Body of pancreas (tissue), 4 donors: ENCODE measurements at regions not wholly inside any gene's neighbourhood (a gene's known extent, or its start where the extent isn't known, plus 50 kb on each side); places are given as distances from the start of the nearest gene placed in this dataset.

Experiments
- ATAC-seq: fragments of 150-250 bp; one replicate; pipeline ENCODE4 v1.9.1; 2016
- DNase-seq, 4 donors: peaks; one replicate each; pipeline ENCODE4 v3.0.0-alpha.2; 2019
- H3K27ac ChIP-seq, 4 donors: fragments of 200-600 bp; sonication (generic); 1 replicate in 3 of 4; 2 replicates in 1 of 4; pipeline versions ENCODE4 v1.5.1 to v1.6.1; 2016 to 2019; ENCODE audit warnings: mild to moderate bottlenecking in 1 of 4, mixed read lengths in 1 of 4, moderate library complexity in 1 of 4
- H3K27me3 ChIP-seq, 2 donors: fragments of 200-600 bp; sonication (generic); one replicate each; pipeline ENCODE4 v1.6.0; 2016; ENCODE audit warnings: mild to moderate bottlenecking in 1 of 2
- H3K36me3 ChIP-seq, 2 donors: fragments of 200-600 bp; sonication (generic); replicated peaks in 1 of 2; 2 replicates each; pipeline ENCODE4 v1.5.1; 2016; ENCODE audit warnings: low read depth in 2 of 2; ENCODE audit not compliant: insufficient read depth in 1 of 2
- H3K4me1 ChIP-seq: fragments of 200-600 bp; sonication (generic); one replicate; pipeline ENCODE4 v1.6.0; 2016
- H3K4me3 ChIP-seq, 2 donors: fragments of 200-600 bp; sonication (generic); 1 replicate in 1 of 2; 2 replicates in 1 of 2; pipeline ENCODE4 v1.5.1; 2016 to 2019
- H3K9me3 ChIP-seq, 3 donors: fragments of 200-600 bp; sonication (generic); 1 replicate in 2 of 3; 2 replicates in 1 of 3; pipeline ENCODE4 v1.5.1; 2016
- CTCF ChIP-seq, 7 experiments: fragments of 450-650 bp in 4 of 7; fragments of 200-600 bp in 3 of 7; sonication (generic) in 3 of 7; IDR thresholded peaks; one replicate each; pipeline ENCODE4 v1.5.1; 2016 to 2019; ENCODE audit warnings: antibody characterized with exemption in 7 of 7
- POLR2A ChIP-seq, 3 donors: fragments of 450-650 bp; IDR thresholded peaks; one replicate each; pipeline ENCODE4 v1.6.1; 2016; ENCODE audit warnings: antibody characterized with exemption in 3 of 3, mild to moderate bottlenecking in 2 of 3
- WGBS, 2 donors: methylation state at CpG; one replicate each; pipeline ENCODE4 v1.1.5; 2017; 5-methylcytosine and 5-hydroxymethylcytosine counted together
- intact Hi-C: fragments of 100-400 bp; cut with DNase I; formaldehyde crosslinking; loops from one replicate; pipeline ENCODE4 v1.15.1; 2023

GRCh38 chr21:17738176-17738953 is 80.8 kb downstream of the C21orf91 start:
- H3K27me3 ChIP-seq, result no peaks in the 10 kb centered on the region
- 45 to 49% methylated on average over 11 of the region's 11 CpGs for WGBS, 2 donors
- ATAC-seq, result peak; percentile 77
- peak overlapping the region in 2 of 4 donors; percentile 8 to 45 for H3K27ac ChIP-seq
- H3K9me3 ChIP-seq, result no peaks in the 10 kb centered on the region
- no peaks in the 10 kb centered on the region for H3K36me3 ChIP-seq
- no peak overlapping the region for H3K4me3 ChIP-seq
- peak in 3 of 4 donors; percentile 16 to 27 (median 19) for DNase-seq
- TF ChIP-seq CTCF (IDR thresholded peaks at IDR 0.05) (no peak), POLR2A (IDR thresholded peaks at IDR 0.05) (no peak)
- H3K4me1 ChIP-seq, result no peaks in the 10 kb centered on the region
- intact Hi-C loops, result no loop called here

- intact Hi-C loops, result no loop called here
Measured at GRCh38 chr21:17736072-17736471, 83.1 kb downstream of the C21orf91 start.

GRCh38 chr21:17733209-17733608 is 85.9 kb downstream of the C21orf91 start:
- Histone ChIP-seq H3K9me3 (no peaks in the 10 kb centered on the region), H3K4me1 (no peaks in the 10 kb centered on the region), H3K36me3 (no peaks in the 10 kb centered on the region), H3K27me3 (no peaks in the 10 kb centered on the region), H3K27ac (no peak overlapping the region), H3K4me3 (no peak overlapping the region)
- no peak for ATAC-seq
- intact Hi-C loops, result no loop called here
- WGBS, 2 donors, result 74 to 80% methylated on average over 5 of the region's 5 CpGs
- TF ChIP-seq CTCF (IDR thresholded peaks at IDR 0.05) (no peak), POLR2A (IDR thresholded peaks at IDR 0.05) (no peak)
- DNase-seq, result no peak

More at GRCh38 chr21:17736072-17736471, 83.1 kb downstream of the C21orf91 start:
- ATAC-seq (no peak), DNase-seq (no peak)
- Histone ChIP-seq H3K4me3 (no peak overlapping the region), H3K36me3 (no peaks in the 10 kb centered on the region), H3K4me1 (no peaks in the 10 kb centered on the region), H3K9me3 (no peaks in the 10 kb centered on the region), H3K27me3 (no peaks in the 10 kb centered on the region), H3K27ac (no peak overlapping the region)
- 67 to 68% methylated on average over 5 of the region's 5 CpGs for WGBS, 2 donors
- TF ChIP-seq CTCF (IDR thresholded peaks at IDR 0.05), result no peak

- intact Hi-C loops, result no loop called here
- no peak for TF ChIP-seq CTCF (IDR thresholded peaks at IDR 0.05)
- TF ChIP-seq POLR2A (IDR thresholded peaks at IDR 0.05), result no peak
- WGBS, 2 donors, result 58 to 70% methylated on average over 2 of the region's 2 CpGs
- Histone ChIP-seq H3K9me3 (no peaks in the 10 kb centered on the region), H3K36me3 (no peaks in the 10 kb centered on the region), H3K27ac (no peak overlapping the region), H3K27me3 (no peaks in the 10 kb centered on the region), H3K4me3 (no peak overlapping the region), H3K4me1 (no peaks in the 10 kb centered on the region)
- ATAC-seq (no peak), DNase-seq (no peak)
Measured at GRCh38 chr21:17732306-17732705, 86.8 kb downstream of the C21orf91 start.

GRCh38 chr21:17731554-17731953 is 87.6 kb downstream of the C21orf91 start:
- DNase-seq (no peak), ATAC-seq (no peak)
- Histone ChIP-seq H3K27ac (no peak overlapping the region), H3K4me3 (no peak overlapping the region), H3K4me1 (no peaks in the 10 kb centered on the region), H3K27me3 (no peaks in the 10 kb centered on the region), H3K9me3 (no peaks in the 10 kb centered on the region), H3K36me3 (no peaks in the 10 kb centered on the region)
- TF ChIP-seq POLR2A (IDR thresholded peaks at IDR 0.05), result no peak
- no peak for TF ChIP-seq CTCF (IDR thresholded peaks at IDR 0.05)
- intact Hi-C loops, result no loop called here
- 88 to 92% methylated on average over 4 of the region's 4 CpGs for WGBS, 2 donors
